ENCODE measurements at regions not wholly inside any gene's neighbourhood (a gene's known extent, or its start where the extent isn't known, plus 50 kb on each side); places are given as distances from the start of the nearest gene placed in this dataset.
A peak's percentile ranks its signal among the peaks of the same experiment; 100 is the strongest.
"Not testable (repeated sequence)": the region's sequence is repeated elsewhere in the genome, so short reads cannot be mapped to it uniquely, and the experiment has no call there.

DNA sequence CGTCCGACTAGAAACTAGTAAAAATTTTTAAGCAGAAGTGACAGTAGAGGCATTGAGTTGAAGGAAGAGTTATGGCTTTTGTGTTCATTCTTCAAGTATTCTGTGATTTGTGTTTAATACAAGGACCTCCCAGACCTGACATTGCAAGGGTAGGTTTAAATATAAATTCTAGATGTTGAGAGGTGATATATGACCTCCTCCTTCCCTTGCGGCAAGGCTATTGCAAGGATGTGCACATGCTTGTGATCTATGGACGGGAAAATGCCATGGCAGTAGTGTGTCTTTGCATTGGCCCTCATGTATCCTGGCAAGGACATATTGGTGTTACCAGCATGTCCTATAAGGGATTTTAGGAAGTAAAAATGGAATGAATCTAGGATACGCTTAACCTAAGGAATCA lies 143.5 kb downstream of the NEDD1 start:
- DNase-seq (ENCODE audit: low read depth) = no peak
- H3K4me3 ChIP-seq (ENCODE audit: low read length) = no peak overlapping the region
- TF ChIP-seq, protein P1, sequence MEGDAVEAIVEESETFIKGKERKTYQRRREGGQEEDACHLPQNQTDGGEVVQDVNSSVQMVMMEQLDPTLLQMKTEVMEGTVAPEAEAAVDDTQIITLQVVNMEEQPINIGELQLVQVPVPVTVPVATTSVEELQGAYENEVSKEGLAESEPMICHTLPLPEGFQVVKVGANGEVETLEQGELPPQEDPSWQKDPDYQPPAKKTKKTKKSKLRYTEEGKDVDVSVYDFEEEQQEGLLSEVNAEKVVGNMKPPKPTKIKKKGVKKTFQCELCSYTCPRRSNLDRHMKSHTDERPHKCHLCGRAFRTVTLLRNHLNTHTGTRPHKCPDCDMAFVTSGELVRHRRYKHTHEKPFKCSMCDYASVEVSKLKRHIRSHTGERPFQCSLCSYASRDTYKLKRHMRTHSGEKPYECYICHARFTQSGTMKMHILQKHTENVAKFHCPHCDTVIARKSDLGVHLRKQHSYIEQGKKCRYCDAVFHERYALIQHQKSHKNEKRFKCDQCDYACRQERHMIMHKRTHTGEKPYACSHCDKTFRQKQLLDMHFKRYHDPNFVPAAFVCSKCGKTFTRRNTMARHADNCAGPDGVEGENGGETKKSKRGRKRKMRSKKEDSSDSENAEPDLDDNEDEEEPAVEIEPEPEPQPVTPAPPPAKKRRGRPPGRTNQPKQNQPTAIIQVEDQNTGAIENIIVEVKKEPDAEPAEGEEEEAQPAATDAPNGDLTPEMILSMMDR (conservative IDR thresholded peaks at IDR 0.05; ENCODE audit: low read depth, low read length) = no peak

DNA sequence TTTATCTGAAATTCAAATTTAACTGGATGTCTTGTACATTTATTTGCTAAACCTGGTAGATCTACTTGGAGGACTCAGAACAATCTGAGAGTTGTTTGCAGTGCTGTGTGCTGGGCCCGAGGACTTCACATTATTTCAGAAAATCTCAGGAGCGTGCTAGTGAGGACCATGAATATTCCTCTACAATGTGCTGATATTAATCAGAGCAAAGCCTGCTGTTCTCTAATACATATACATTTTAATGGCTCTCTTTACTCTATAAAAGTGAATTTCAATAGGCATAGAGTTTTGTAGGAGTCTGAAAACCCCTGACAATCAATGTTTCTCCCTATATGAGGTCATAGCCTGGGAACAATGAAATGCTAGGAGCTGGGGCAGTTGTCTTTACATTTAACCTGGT lies 144.3 kb downstream of the NEDD1 start:
- no peak for DNase-seq (ENCODE audit: low read depth)
- no peak overlapping the region for H3K4me3 ChIP-seq (ENCODE audit: low read length)
- TF ChIP-seq, protein P1 (conservative IDR thresholded peaks at IDR 0.05; ENCODE audit: low read depth, low read length) = no peak

DNA sequence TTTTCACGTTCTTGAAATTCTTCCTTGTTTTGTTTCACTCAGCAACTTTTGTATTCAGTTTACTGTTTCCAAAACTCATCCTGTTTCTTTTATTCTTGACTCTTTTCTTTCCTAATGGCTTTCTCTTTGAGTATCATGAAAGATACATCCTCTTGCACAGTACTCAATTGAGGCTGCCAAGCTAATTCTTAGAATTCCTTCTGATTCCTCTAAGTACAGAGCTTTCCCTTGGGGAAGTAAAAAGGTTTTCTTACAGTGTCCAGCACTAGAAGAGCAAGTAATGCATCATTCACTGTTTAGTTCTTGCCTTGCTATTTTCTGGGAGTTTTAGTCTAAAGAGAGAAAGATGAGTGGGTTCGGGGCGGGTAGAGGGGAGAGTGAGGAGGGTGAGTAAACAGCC lies 154.1 kb downstream of the NEDD1 start:
- DNase-seq (ENCODE audit: low read depth) = no peak
- H3K4me3 ChIP-seq (ENCODE audit: low read length) = no peak overlapping the region
- TF ChIP-seq, protein P1 (conservative IDR thresholded peaks at IDR 0.05; ENCODE audit: low read depth, low read length) = no peak

DNA sequence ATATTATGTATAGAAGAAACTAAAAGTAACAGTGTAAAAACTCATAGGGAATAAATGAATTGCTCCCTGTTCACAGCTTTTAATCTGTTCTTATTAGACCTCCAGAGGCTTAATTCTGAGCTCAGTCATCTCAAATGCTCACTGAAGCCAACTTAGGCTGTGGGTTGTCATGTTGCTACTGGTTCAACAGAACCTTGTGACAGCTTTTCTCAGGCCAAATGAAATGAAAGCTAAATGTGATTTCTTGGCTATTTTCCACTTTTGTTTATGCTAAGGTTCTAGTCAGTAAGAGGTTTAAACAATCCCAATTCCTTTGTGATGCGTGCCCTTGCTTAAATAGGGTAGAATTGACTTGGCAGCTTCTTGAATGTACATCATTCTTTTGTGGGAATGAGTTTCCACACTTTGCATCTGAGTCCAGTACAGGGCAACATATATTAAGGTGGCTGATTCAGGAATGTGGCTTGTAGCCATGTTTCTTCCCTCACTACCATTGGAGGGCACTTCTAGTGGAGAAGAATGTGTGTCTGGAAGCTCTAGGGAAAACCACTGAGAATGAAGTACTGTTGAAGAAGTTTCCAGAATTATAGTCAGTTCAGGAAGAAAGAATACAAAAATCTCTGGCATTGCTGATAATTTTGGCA lies 156.4 kb downstream of the NEDD1 start:
- peak; percentile 95 for DNase-seq (ENCODE audit: low read depth)
- H3K4me3 ChIP-seq (ENCODE audit: low read length) = no peak overlapping the region
- TF ChIP-seq, protein P1 (conservative IDR thresholded peaks at IDR 0.05; ENCODE audit: low read depth, low read length) = no peak

DNA sequence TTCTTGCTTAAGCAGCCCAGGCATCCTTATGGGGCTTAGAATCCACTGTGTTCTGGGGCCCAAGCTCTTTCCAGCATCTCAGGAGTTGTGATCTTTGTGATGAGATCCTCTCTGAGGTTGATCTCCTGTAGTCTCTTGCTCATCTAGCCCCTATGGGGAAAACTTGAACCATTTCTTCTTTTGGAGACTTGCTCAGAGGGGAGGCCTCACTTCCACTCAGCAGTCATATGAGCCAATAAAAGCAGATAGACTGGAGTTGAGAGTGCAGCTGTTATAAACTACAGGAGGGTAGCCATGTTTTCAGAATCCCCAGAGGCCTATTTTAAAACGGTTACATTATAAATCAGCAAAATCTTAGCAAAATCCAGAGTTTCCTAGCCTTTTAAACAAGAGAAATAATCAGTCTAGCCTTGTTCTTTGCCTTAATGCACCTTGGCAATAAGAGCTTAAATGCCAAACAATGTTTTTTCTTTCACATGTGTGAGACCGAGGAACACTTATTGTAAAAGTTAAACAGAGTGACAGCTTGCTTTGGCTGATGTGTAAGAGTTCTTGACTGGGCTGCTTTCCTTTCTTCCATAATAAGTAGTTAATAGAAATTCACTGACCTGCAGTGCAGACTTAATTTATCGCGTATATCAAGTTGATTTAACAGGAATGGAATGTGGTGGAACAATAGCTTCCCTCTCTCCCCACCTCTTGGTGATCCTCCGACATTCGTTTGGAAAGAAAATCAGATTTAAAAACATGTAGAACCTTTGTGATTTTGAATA lies 168.3 kb downstream of the NEDD1 start:
- TF ChIP-seq, protein P1 (conservative IDR thresholded peaks at IDR 0.05; ENCODE audit: low read depth, low read length) = no peak
- peak; percentile 78 for DNase-seq (ENCODE audit: low read depth)
- peak overlapping the region; percentile 14 for H3K4me3 ChIP-seq (ENCODE audit: low read length)

DNA sequence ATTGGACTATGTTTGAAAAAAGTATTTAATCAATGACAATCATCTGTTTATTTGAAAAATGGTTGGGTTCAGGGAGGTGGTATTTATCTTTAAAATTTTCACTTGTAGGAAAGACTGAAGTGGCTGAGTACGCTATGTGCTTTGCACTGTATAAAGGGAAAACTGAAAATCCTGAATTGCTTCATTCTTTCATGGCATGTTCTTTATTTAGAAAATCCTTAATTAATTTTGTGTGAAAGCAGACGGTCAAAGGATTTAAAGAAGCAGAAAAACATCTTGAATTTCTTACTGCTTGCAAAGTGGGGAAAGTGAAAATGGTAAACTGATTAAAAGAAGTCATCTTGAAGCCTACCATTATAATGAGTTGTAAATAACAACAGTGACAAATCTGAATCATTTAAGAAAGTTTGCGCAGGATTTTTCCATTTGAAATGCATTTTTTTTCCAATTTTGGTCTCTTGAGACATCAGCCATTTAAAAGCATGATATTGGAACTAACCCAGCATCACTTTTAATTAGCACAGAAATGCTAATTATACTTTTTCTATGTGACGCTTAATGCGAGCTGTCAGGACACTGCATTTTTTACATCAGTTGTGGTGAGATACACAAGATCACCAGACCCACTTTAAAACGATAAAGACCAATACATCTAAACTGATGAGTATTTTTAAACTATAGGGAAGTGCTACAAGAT lies 169.0 kb downstream of the NEDD1 start:
- TF ChIP-seq, protein P1 (conservative IDR thresholded peaks at IDR 0.05; ENCODE audit: low read depth, low read length) = no peak
- no peak for DNase-seq (ENCODE audit: low read depth)
- H3K4me3 ChIP-seq (ENCODE audit: low read length) = peak overlapping the region; percentile 14

DNA sequence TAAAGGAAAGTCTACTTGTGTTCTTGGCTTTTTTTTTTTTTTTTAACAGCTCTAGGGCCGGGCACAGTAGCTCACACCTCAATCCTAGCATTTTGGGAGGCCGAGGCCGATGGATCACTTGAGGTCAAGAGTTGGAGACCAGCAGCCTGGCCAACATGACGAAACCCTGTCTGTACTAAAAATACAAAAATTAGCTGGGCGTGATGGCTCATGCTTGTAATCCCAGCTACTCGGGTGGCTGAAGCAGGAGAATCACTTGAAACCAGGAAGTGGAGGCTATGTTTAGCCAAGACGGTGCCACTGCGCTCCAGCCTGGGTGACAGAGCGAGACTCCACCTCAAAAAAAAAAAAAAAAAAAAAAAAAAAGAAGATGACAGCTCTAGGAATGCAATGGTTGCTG lies 169.9 kb downstream of the NEDD1 start:
- DNase-seq (ENCODE audit: low read depth) = not testable (repeated sequence)

More for the DNA sequence above, 169.9 kb downstream of the NEDD1 start:
- not testable (repeated sequence) for H3K4me3 ChIP-seq (ENCODE audit: low read length)

Data from retinal pigment epithelial cell (primary cell).